ENCODE measurements at regions not wholly inside any gene's neighbourhood (a gene's known extent, or its start where the extent isn't known, plus 50 kb on each side); places are given as distances from the start of the nearest gene placed in this dataset.

GRCh38 chrX:65035446-65035770 is 59.2 kb upstream of the ZC4H2 start:
- peak overlapping the region; percentile 74 for H3K27ac ChIP-seq (ENCODE audit: extremely low read depth, low read depth, low read length)
- peak overlapping the region; percentile 79 for H3K4me2 ChIP-seq (ENCODE audit: insufficient read depth, low read length)
- no peaks in the 10 kb centered on the region for H4K20me1 ChIP-seq (replicated peaks; ENCODE audit: control insufficient read depth, insufficient read depth, low read length)
- no peaks in the 10 kb centered on the region for H3K9me3 ChIP-seq (replicated peaks; ENCODE audit: control insufficient read depth, insufficient read depth, low read depth, low read length)
- H3K27me3 ChIP-seq (ENCODE audit: control insufficient read depth in 2 of 2, insufficient read depth in 2 of 2, low read length in 2 of 2): no peaks in the 10 kb centered on the region
- H3K9me1 ChIP-seq (ENCODE audit: control insufficient read depth, insufficient read depth, low read length): no peaks in the 10 kb centered on the region
- H3K79me2 ChIP-seq (ENCODE audit: control insufficient read depth, insufficient read depth, low read length): 0 out of 3 replicates have a peak, but pooled peaks cover 12% of the 10 kb centered on the region
- peak; percentile 62 for ATAC-seq
- H3K9ac ChIP-seq (ENCODE audit: insufficient read depth in 1 of 2, low read depth in 2 of 2, low read length in 2 of 2): peak overlapping the region; percentile 62 to 90
- FAIRE-seq: no peak
- no peaks in the 10 kb centered on the region for H3K36me3 ChIP-seq (ENCODE audit: control insufficient read depth, insufficient read depth, low read length)
- H2AFZ ChIP-seq (ENCODE audit: low read depth, low read length): peak overlapping the region; percentile 81
- intact Hi-C loops (cut with micrococcal nuclease): no loop called here
- TF ChIP-seq IRF2 (CRISPR knock-in tag; IDR thresholded peaks at IDR 0.05): no peak
- no peak for TF ChIP-seq ZBTB26 (CRISPR knock-in tag; IDR thresholded peaks at IDR 0.05)
- TF ChIP-seq BMI1 (IDR thresholded peaks at IDR 0.05; ENCODE audit: low read length): no peak
- TF ChIP-seq FIP1L1 (IDR thresholded peaks at IDR 0.05; ENCODE audit: low read depth, low read length, poor library complexity, severe bottlenecking): no peak
- no peak for TF ChIP-seq PML (IDR thresholded peaks at IDR 0.05; ENCODE audit: low read length)
- 1% methylated on average over 15 of the region's 15 CpGs for WGBS (ENCODE audit: insufficient coverage, low coverage, missing lambda C conversion rate)
- no TSS peak for BruUV-seq (replicated peaks)
- H3K4me3 ChIP-seq: peak overlapping the region; percentile 52
- peak; percentile 3 to 24 (median 6) for DNase-seq (ENCODE audit: extremely low read depth in 1 of 4, low spot score in 3 of 4)
- H3K4me1 ChIP-seq (replicated peaks in 1 of 2; ENCODE audit: control insufficient read depth in 2 of 2, insufficient read depth in 2 of 2, low read length in 2 of 2): peaks cover 0 to 12% of the 10 kb centered on the region in 2 experiments; a peak in 1 of 5 replicates
- in situ Hi-C loops (cut with MboI): no loop called here
- CTCF ChIA-PET (ENCODE audit: low intra/inter-chr PET ratio): no interaction called here
- POLR2A ChIA-PET: interaction anchor here (1.4 kb wide), 1 partner anchor 54 kb away, joined by 3 read pairs; no protein-coding TSS in a partner anchor

Data from K562 (cell line).